ENCODE measurements at regions not wholly inside any gene's neighbourhood (a gene's known extent, or its start where the extent isn't known, plus 50 kb on each side); places are given as distances from the start of the nearest gene placed in this dataset.
A peak's percentile ranks its signal among the peaks of the same experiment; 100 is the strongest.

DNA sequence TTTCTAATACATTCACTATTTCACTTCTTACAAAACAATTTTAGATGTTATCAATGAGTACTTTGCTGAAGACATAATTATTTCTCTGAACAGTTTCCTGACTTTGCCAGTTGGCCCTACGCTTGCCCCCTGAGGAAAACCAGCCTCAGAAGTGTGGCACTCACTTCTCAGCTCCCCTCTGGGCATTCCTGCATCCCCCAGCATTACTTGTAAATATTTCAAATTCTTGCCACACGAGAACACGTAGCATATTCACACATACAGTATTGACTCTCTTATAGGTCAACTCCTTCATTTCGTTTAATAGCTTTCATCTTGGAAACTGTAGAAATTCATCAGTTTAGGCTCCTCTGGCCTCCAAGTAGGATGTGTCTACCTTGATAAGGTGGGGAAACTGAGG, 65.2 kb downstream of the OTX2 start:
- no peak for DNase-seq (ENCODE audit: low read depth in 4 of 6, low spot score in 6 of 6)
- H3K27me3 ChIP-seq (ENCODE audit: control insufficient read depth, insufficient read depth, low read length) = peaks cover 4% of the 10 kb centered on the region
- H3K9me3 ChIP-seq (ENCODE audit: control insufficient read depth, insufficient read depth, low read length) = no peaks in the 10 kb centered on the region
- no peaks in the 10 kb centered on the region for H3K36me3 ChIP-seq (ENCODE audit: control insufficient read depth, insufficient read depth, low read length)
- H3K4me3 ChIP-seq (ENCODE audit: low read depth, low read length) = no peak overlapping the region
- H3K27ac ChIP-seq (ENCODE audit: low read depth, low read length) = no peak overlapping the region
- no peaks in the 10 kb centered on the region for H3K4me1 ChIP-seq (ENCODE audit: control insufficient read depth, insufficient read depth, low read length)
- WGBS (ENCODE audit: insufficient coverage) = 100% methylated on average over 1 of the region's 4 CpGs

DNA sequence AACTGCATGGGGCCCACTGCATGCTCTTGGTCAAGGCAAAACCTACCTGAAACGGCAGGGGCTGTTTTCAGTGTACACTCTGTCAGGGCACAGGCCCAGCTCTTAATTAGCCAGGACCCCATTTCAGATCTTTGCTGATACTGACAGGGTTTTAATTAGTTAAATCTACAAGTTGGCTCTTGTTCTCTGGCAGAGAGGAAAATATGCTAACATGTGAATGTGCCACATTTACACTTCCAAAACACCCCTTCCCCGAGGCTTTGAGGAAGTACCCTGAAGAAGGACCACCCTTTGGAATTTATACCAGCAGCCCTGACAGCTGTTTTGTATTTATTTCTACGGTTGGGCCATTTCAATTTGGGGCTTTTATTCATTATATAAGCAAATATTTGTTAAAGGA, 66.3 kb downstream of the OTX2 start:
- 73% methylated on average over 1 of the region's 3 CpGs for WGBS (ENCODE audit: insufficient coverage)
- DNase-seq (ENCODE audit: low read depth in 4 of 6, low spot score in 6 of 6) = peak in 1 of 6 donors; percentile 29
- H3K9me3 ChIP-seq (ENCODE audit: control insufficient read depth, insufficient read depth, low read length) = no peaks in the 10 kb centered on the region

DNA sequence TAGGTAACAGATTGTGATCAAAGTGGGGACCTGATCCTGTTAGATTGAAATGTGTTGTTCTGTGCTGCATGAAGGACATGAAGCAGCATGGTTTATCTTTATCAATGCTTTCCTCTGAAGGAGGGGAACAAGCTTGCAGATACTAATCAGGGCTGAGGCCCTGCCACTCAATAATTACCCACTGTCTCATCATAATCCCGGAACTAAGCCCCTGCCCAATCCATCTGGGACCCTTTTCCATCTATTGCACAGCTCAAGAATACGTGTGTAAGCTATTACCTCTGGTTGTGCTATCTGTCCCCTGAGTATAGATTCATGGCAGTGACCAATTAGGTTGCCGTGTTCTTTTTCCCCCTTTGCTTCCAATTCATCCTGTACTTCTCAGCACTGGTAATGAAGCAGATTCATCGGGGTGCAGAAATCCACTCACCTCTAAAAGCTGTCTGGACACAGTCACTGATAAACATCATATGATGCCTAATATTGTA, 67.8 kb downstream of the OTX2 start:
- Histone ChIP-seq H3K27ac (ENCODE audit: low read depth, low read length) (no peak overlapping the region), H3K4me1 (ENCODE audit: control insufficient read depth, insufficient read depth, low read length) (no peaks in the 10 kb centered on the region), H3K9me3 (ENCODE audit: control insufficient read depth, insufficient read depth, low read length) (no peaks in the 10 kb centered on the region), H3K4me3 (ENCODE audit: low read depth, low read length) (no peak overlapping the region), H3K36me3 (ENCODE audit: control insufficient read depth, insufficient read depth, low read length) (no peaks in the 10 kb centered on the region), H3K27me3 (ENCODE audit: control insufficient read depth, insufficient read depth, low read length) (no peaks in the 10 kb centered on the region)
- peak in 1 of 6 donors; percentile 67 for DNase-seq (ENCODE audit: low read depth in 4 of 6, low spot score in 6 of 6)
- 65% methylated on average over 3 of the region's 4 CpGs for whole genome bisulfite sequencing (ENCODE audit: insufficient coverage)

More for the DNA sequence above, 66.3 kb downstream of the OTX2 start:
- H3K27ac ChIP-seq (ENCODE audit: low read depth, low read length) = no peak overlapping the region
- H3K36me3 ChIP-seq (ENCODE audit: control insufficient read depth, insufficient read depth, low read length) = no peaks in the 10 kb centered on the region
- H3K4me3 ChIP-seq (ENCODE audit: low read depth, low read length) = no peak overlapping the region
- no peaks in the 10 kb centered on the region for H3K4me1 ChIP-seq (ENCODE audit: control insufficient read depth, insufficient read depth, low read length)
- H3K27me3 ChIP-seq (ENCODE audit: control insufficient read depth, insufficient read depth, low read length) = peaks cover 2% of the 10 kb centered on the region

DNA sequence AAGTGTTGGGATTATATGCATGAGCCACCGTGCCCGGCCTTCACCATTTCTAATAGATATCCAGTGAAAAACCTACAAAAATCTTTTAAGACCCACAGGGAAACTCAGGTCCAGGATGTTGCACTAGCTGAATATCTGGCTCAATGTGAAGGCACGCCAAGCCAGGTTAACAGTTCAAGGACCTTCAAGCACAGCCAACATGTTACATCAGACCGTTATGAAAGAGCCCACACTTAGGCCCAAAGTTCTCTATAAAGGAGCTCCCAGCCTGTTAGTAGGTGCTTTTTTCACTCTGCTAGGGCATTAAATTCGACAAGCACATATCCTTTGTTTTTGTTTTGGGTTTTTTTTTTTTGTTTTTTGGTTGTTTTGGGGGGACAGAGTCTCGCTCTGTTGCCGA, 69.0 kb downstream of the OTX2 start:
- no peak for DNase-seq (ENCODE audit: low read depth in 4 of 6, low spot score in 6 of 6)
- no peaks in the 10 kb centered on the region for H3K4me1 ChIP-seq (ENCODE audit: control insufficient read depth, insufficient read depth, low read length)
- H3K9me3 ChIP-seq (ENCODE audit: control insufficient read depth, insufficient read depth, low read length) = no peaks in the 10 kb centered on the region
- H3K4me3 ChIP-seq (ENCODE audit: low read depth, low read length) = no peak overlapping the region
- no peaks in the 10 kb centered on the region for H3K27me3 ChIP-seq (ENCODE audit: control insufficient read depth, insufficient read depth, low read length)
- 88% methylated on average over 3 of the region's 7 CpGs for WGBS (ENCODE audit: insufficient coverage)
- H3K36me3 ChIP-seq (ENCODE audit: control insufficient read depth, insufficient read depth, low read length) = no peaks in the 10 kb centered on the region
- H3K27ac ChIP-seq (ENCODE audit: low read depth, low read length) = no peak overlapping the region

DNA sequence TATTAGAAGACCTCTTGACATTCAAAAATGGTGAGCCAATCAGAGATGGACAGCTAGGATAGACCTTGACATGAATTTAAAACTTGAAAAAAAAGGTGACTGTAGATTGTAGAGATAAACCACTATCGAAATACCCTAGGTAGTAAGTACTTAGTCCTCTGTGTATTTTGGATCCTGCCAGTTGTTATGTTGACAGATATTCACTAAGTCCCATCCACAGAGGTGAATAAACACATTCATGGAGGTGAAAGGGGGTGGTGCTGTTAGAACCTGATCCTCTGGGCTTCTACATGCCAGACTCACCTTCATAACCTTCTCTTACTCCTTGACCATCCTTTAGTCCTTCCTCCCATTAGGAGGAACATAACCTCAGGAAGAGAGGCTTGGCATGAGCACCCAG, 72.3 kb downstream of the OTX2 start:
- no peaks in the 10 kb centered on the region for H3K27me3 ChIP-seq (ENCODE audit: control insufficient read depth, insufficient read depth, low read length)
- H3K27ac ChIP-seq (ENCODE audit: low read depth, low read length) = no peak overlapping the region
- no peak overlapping the region for H3K4me3 ChIP-seq (ENCODE audit: low read depth, low read length)
- H3K36me3 ChIP-seq (ENCODE audit: control insufficient read depth, insufficient read depth, low read length) = no peaks in the 10 kb centered on the region
- DNase-seq (ENCODE audit: low read depth in 4 of 6, low spot score in 6 of 6) = no peak
- no CpG with 5 or more reads among the region's 1 CpG for WGBS (ENCODE audit: insufficient coverage)
- H3K9me3 ChIP-seq (ENCODE audit: control insufficient read depth, insufficient read depth, low read length) = no peaks in the 10 kb centered on the region
- H3K4me1 ChIP-seq (ENCODE audit: control insufficient read depth, insufficient read depth, low read length) = no peaks in the 10 kb centered on the region

DNA sequence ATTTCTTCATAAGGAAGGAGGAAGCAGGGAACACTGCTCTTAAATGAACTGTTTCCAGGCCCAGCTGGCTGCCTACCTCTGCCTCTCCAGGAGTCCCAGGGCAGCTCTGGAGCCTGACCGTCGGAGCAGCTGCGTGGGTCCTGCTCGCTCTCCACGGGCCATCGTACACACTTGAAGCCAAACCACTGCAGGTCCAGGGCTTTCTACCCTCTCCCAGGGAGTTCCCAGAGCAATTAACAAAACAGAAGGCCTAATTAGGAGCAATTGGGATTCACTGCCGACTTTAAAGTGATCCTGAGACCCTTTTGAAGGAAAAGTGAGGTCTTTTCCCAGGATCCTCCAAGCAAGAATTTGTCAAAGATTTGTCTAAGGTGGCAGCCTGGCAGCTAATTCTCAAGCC, 76.9 kb downstream of the OTX2 start:
- H3K36me3 ChIP-seq (ENCODE audit: control insufficient read depth, insufficient read depth, low read length) = no peaks in the 10 kb centered on the region
- 36% methylated on average over 5 of the region's 7 CpGs for WGBS (ENCODE audit: insufficient coverage)

DNA sequence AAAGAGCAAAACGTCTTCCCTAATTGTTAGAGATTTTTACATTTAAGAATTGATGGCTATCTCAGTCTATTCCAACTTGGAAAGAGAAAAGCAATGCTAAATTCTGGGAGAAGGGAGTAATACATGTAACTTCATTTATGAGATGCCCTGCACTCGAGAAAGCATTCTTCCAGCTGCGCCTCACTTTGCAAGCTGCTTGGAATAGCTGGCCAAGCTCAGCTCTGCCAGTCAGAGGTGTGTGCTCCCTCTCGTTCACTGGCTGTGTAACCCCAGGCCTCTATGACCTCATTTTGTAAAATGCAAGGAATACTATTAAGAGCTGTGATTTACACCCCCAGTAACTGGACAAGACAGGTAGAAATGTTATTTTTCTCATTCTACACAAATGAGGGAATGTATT, 79.1 kb downstream of the OTX2 start:
- no peaks in the 10 kb centered on the region for H3K4me1 ChIP-seq (ENCODE audit: control insufficient read depth, insufficient read depth, low read length)

More for the DNA sequence above, 76.9 kb downstream of the OTX2 start:
- H3K27me3 ChIP-seq (ENCODE audit: control insufficient read depth, insufficient read depth, low read length) = peaks cover 21% of the 10 kb centered on the region
- H3K9me3 ChIP-seq (ENCODE audit: control insufficient read depth, insufficient read depth, low read length) = no peaks in the 10 kb centered on the region
- H3K4me3 ChIP-seq (ENCODE audit: low read depth, low read length) = no peak overlapping the region
- H3K27ac ChIP-seq (ENCODE audit: low read depth, low read length) = no peak overlapping the region
- no peak for DNase-seq (ENCODE audit: low read depth in 4 of 6, low spot score in 6 of 6)
- no peaks in the 10 kb centered on the region for H3K4me1 ChIP-seq (ENCODE audit: control insufficient read depth, insufficient read depth, low read length)

DNA sequence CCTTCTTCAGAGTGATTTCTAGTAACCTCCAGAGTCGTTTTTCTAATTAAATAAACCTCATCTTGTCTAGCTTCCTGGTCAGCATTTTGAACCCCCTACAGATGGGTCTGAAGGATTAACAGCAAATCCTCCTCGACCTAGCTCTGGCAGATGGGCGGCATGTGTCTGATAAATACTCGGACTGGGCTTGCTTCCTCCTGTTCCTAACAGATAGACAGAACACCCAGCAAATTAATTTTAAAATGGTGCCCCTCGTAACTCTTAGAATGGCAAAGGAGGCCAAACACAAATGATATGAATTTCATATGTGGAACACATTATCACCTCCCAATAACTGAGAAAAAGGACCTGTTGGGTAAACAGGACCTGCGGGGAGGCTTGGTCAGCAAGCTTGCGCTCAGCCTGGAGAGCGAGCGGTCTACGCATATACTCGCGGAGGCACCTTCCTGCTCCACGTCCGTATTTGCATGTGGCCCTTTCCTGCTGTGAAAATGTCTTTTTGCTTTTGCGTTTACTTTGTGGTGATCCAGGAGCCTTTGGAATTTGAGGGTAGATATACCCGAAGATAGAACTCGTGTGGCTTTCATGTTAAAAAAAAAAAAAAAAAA, 79.6 kb downstream of the OTX2 start:
- Histone ChIP-seq H3K4me3 (ENCODE audit: low read depth, low read length) (no peak overlapping the region), H3K36me3 (ENCODE audit: control insufficient read depth, insufficient read depth, low read length) (no peaks in the 10 kb centered on the region), H3K4me1 (ENCODE audit: control insufficient read depth, insufficient read depth, low read length) (no peaks in the 10 kb centered on the region), H3K27ac (ENCODE audit: low read depth, low read length) (no peak overlapping the region), H3K9me3 (ENCODE audit: control insufficient read depth, insufficient read depth, low read length) (no peaks in the 10 kb centered on the region), H3K27me3 (ENCODE audit: control insufficient read depth, insufficient read depth, low read length) (peaks cover 21% of the 10 kb centered on the region)
- no peak for DNase-seq (ENCODE audit: low read depth in 4 of 6, low spot score in 6 of 6)
- 27% methylated on average over 10 of the region's 17 CpGs for WGBS (ENCODE audit: insufficient coverage)

More for the DNA sequence above, 79.1 kb downstream of the OTX2 start:
- no peak overlapping the region for H3K27ac ChIP-seq (ENCODE audit: low read depth, low read length)
- H3K36me3 ChIP-seq (ENCODE audit: control insufficient read depth, insufficient read depth, low read length) = no peaks in the 10 kb centered on the region
- 20% methylated on average over 1 of the region's 4 CpGs for WGBS (ENCODE audit: insufficient coverage)
- no peak overlapping the region for H3K4me3 ChIP-seq (ENCODE audit: low read depth, low read length)
- DNase-seq (ENCODE audit: low read depth in 4 of 6, low spot score in 6 of 6) = peak in 1 of 6 donors; percentile 28
- peaks cover 21% of the 10 kb centered on the region for H3K27me3 ChIP-seq (ENCODE audit: control insufficient read depth, insufficient read depth, low read length)
- H3K9me3 ChIP-seq (ENCODE audit: control insufficient read depth, insufficient read depth, low read length) = no peaks in the 10 kb centered on the region

DNA sequence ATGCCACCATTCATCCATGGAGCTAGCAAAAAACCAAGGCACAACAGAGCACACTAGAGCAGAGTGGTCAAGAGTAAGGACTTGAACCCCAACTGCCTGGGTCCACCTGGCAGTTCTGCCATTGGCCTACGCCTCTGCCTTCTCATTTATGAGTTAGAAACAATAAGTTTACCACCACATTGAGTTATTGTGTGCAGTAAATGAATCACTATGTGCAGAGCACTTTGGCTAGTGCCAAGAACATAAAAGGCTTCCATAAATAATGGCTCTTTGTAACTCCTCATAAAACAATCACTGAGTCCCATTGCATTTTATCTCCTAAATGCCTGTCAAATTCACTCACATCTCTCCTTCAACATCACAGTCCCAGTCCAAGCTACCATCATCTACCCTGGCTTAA, 86.3 kb downstream of the OTX2 start:
- H3K27ac ChIP-seq (ENCODE audit: low read depth, low read length) = no peak overlapping the region
- H3K27me3 ChIP-seq (ENCODE audit: control insufficient read depth, insufficient read depth, low read length) = peaks cover under 1% of the 10 kb centered on the region
- H3K4me3 ChIP-seq (ENCODE audit: low read depth, low read length) = no peak overlapping the region
- no peak for DNase-seq (ENCODE audit: low read depth in 4 of 6, low spot score in 6 of 6)
- WGBS (ENCODE audit: insufficient coverage) = no CpG with 5 or more reads among the region's 1 CpG
- H3K9me3 ChIP-seq (ENCODE audit: control insufficient read depth, insufficient read depth, low read length) = no peaks in the 10 kb centered on the region
- H3K4me1 ChIP-seq (ENCODE audit: control insufficient read depth, insufficient read depth, low read length) = no peaks in the 10 kb centered on the region
- H3K36me3 ChIP-seq (ENCODE audit: control insufficient read depth, insufficient read depth, low read length) = no peaks in the 10 kb centered on the region

DNA sequence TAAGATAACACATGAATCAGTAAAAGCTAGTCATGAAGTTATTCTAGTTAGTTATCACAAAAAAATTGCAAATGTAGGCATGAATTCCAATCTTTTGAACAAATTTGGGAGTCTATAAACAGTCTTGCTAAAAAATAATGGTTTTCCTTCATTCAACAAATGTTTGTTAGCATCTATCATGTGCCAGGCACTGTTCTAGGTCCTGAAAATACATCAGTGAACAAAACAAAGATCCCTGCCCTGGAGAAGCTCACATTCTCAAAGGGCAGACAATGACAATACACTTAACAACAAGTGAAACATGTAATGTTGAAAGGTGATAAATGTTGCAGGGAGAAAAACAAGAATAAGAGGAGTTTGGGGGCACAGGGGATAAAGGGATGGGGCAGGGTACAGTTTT, 86.9 kb downstream of the OTX2 start:
- Histone ChIP-seq H3K4me3 (ENCODE audit: low read depth, low read length) (no peak overlapping the region), H3K4me1 (ENCODE audit: control insufficient read depth, insufficient read depth, low read length) (no peaks in the 10 kb centered on the region), H3K36me3 (ENCODE audit: control insufficient read depth, insufficient read depth, low read length) (no peaks in the 10 kb centered on the region), H3K27me3 (ENCODE audit: control insufficient read depth, insufficient read depth, low read length) (no peaks in the 10 kb centered on the region), H3K27ac (ENCODE audit: low read depth, low read length) (no peak overlapping the region), H3K9me3 (ENCODE audit: control insufficient read depth, insufficient read depth, low read length) (no peaks in the 10 kb centered on the region)
- DNase-seq (ENCODE audit: low read depth in 4 of 6, low spot score in 6 of 6) = no peak
